HepG2 (cell line): ENCODE measurements at regions not wholly inside any gene's neighbourhood (a gene's known extent, or its start where the extent isn't known, plus 50 kb on each side); places are given as distances from the start of the nearest gene placed in this dataset.

Experiments
- ATAC-seq: fragments of 200-7000 bp; cut with Tn5 transposase; 3 replicates; pipeline ENCODE4 v1.9.1; 2020; ENCODE audit warnings: mild to moderate bottlenecking, moderate library complexity
- BruUV-seq: library from RNA; stranded (reverse); fragments of 400-500 nt; replicated peaks from 2 replicates; lab custom pipeline; 2021; lab: Mats Ljungman, UMichigan
- CTCF ChIA-PET: fragments of 300-600 bp; formaldehyde crosslinking; extraction: SDS; loops from one replicate; lab custom pipeline; 2021; ENCODE audit warnings: low total read pairs, inconsistent platforms, low intra/inter-chr PET ratio; lab: Yijun Ruan, JAX
- POLR2A ChIA-PET: fragments of 350-600 bp; sonication (Branson Sonifier 250); formaldehyde crosslinking; loops from one replicate; lab custom pipeline; 2020; ENCODE audit warnings: antibody characterized with exemption, inconsistent platforms; lab: Yijun Ruan, JAX
- DNase-seq: peaks from one replicate; pipeline ENCODE4 v3.0.0-alpha.2; 2015; ENCODE audit warnings: low spot score
- FAIRE-seq: peaks from 3 replicates; lab custom pipeline; 2011; peaks lifted over from hg19 to GRCh38; lab: Jason Lieb, UNC
- H2AFZ ChIP-seq: one replicate; pipeline ENCODE4 v1.6.1; 2011; ENCODE audit warnings: low read length, inconsistent platforms
- H3K27ac ChIP-seq: fragments of 300-600 bp; 3 replicates; pipeline ENCODE4 v1.8.0; 2011; ENCODE audit warnings: mixed run types, mild to moderate bottlenecking, mixed read lengths, low read length, inconsistent platforms; ENCODE audit not compliant: insufficient read depth; ENCODE audit errors: extremely low read length
- H3K27me3 ChIP-seq, 2 experiments: fragments of 200-600 bp in 1 of 2; 2 replicates in 1 of 2; 3 replicates in 1 of 2; pipeline versions ENCODE4 v1.6.0 to v1.8.0; 2011; ENCODE audit warnings: low read length in 2 of 2, mild to moderate bottlenecking in 2 of 2, moderate library complexity in 2 of 2, inconsistent platforms in 1 of 2; ENCODE audit not compliant: insufficient read depth in 2 of 2, control insufficient read depth in 1 of 2
- H3K36me3 ChIP-seq, 2 experiments: fragments of 200-600 bp in 1 of 2; replicated peaks in 1 of 2; 2 replicates in 1 of 2; 3 replicates in 1 of 2; pipeline versions ENCODE4 v1.5.1 to v1.8.0; 2011; ENCODE audit warnings: low read length in 2 of 2, inconsistent platforms in 1 of 2; ENCODE audit not compliant: insufficient read depth in 2 of 2, control insufficient read depth in 1 of 2
- H3K4me1 ChIP-seq: 2 replicates; pipeline ENCODE4 v1.5.1; 2012; ENCODE audit warnings: low read length, inconsistent platforms; ENCODE audit not compliant: insufficient read depth
- H3K4me2 ChIP-seq: 2 replicates; pipeline ENCODE4 v1.6.0; 2011; ENCODE audit warnings: low read depth, low read length, inconsistent platforms
- H3K4me3 ChIP-seq, 3 experiments: fragments of 200-600 bp in 1 of 3; sonication (generic), shearing (Covaris generic) in 1 of 3; replicated peaks in 1 of 3; 2 replicates each; pipeline ENCODE4 v1.5.1; 2011 to 2016; ENCODE audit warnings: low read length in 3 of 3, inconsistent platforms in 2 of 3, low read depth in 2 of 3, mild to moderate bottlenecking in 2 of 3, control low read depth in 1 of 3, mixed read lengths in 1 of 3; ENCODE audit not compliant: insufficient read depth in 1 of 3
- H3K79me2 ChIP-seq: one replicate; pipeline ENCODE4 v1.6.1; 2011; ENCODE audit warnings: low read length, inconsistent platforms; ENCODE audit not compliant: insufficient read depth
- H3K9ac ChIP-seq: 2 replicates; pipeline ENCODE4 v1.6.0; 2011; ENCODE audit warnings: mild to moderate bottlenecking, low read depth, low read length, inconsistent platforms; ENCODE audit not compliant: insufficient read depth
- H3K9me3 ChIP-seq: 2 replicates; pipeline ENCODE4 v1.5.1; 2012; ENCODE audit warnings: mild to moderate bottlenecking, low read length
- H4K20me1 ChIP-seq: 2 replicates; pipeline ENCODE4 v1.6.0; 2011; ENCODE audit warnings: inconsistent platforms, mild to moderate bottlenecking, low read length, moderate library complexity; ENCODE audit not compliant: insufficient read depth
- AHDC1 ChIP-seq: sonication (generic); formaldehyde crosslinking; IDR thresholded peaks from 2 replicates; pipeline ENCODE4 v1.5.1; 2020; ENCODE audit warnings: mild to moderate bottlenecking, missing genetic modification reagents, borderline replicate concordance
- BCL6 ChIP-seq: IDR thresholded peaks from 2 replicates; pipeline ENCODE4 v1.6.1; 2016; ENCODE audit warnings: missing genetic modification reagents, missing compliant biosample characterization
- BRD4 ChIP-seq: sonication (generic); formaldehyde crosslinking; IDR thresholded peaks from 2 replicates; pipeline ENCODE4 v1.4.0; 2020; ENCODE audit warnings: missing genetic modification reagents
- HIVEP1 ChIP-seq: sonication (generic); formaldehyde crosslinking; IDR thresholded peaks from 2 replicates; pipeline ENCODE4 v1.4.0; 2020; ENCODE audit warnings: mild to moderate bottlenecking, missing genetic modification reagents
- HNF4A ChIP-seq: sonication (generic); formaldehyde crosslinking; IDR thresholded peaks from 2 replicates; pipeline ENCODE4 v1.4.0; 2020; ENCODE audit warnings: missing genetic modification reagents
- HNRNPUL1 ChIP-seq: fragments of 200-400 bp; formaldehyde crosslinking; IDR thresholded peaks from 2 replicates; pipeline ENCODE4 v1.6.1; 2017; ENCODE audit warnings: low read depth, mild to moderate bottlenecking, low read length, moderate library complexity
- JDP2 ChIP-seq: sonication (generic); formaldehyde crosslinking; IDR thresholded peaks from 2 replicates; pipeline ENCODE4 v1.8.1; 2022; ENCODE audit warnings: missing genetic modification reagents, borderline replicate concordance
- RBM39 ChIP-seq: fragments of 200-400 bp; formaldehyde crosslinking; IDR thresholded peaks from one replicate; pipeline ENCODE4 v1.6.1; 2018; ENCODE audit warnings: antibody characterized with exemption, mild to moderate bottlenecking, low read depth, low read length; ENCODE audit not compliant: poor library complexity, severe bottlenecking
- SP2 ChIP-seq: sonication (generic); formaldehyde crosslinking; IDR thresholded peaks from 2 replicates; pipeline ENCODE4 v1.5.1; 2020; ENCODE audit warnings: mild to moderate bottlenecking, missing genetic modification reagents
- USF2 ChIP-seq, 2 experiments: sonication (generic) in 1 of 2; formaldehyde crosslinking in 1 of 2; IDR thresholded peaks; 2 replicates each; pipeline versions ENCODE4 v1.5.1 to v1.6.1; 2011 to 2020; ENCODE audit warnings: borderline replicate concordance in 1 of 2, low read depth in 1 of 2, low read length in 1 of 2, mild to moderate bottlenecking in 1 of 2, missing genetic modification reagents in 1 of 2, moderate library complexity in 1 of 2
- ZGPAT ChIP-seq: IDR thresholded peaks from 2 replicates; pipeline ENCODE4 v1.6.1; 2016; ENCODE audit warnings: mild to moderate bottlenecking
- WGBS: methylation state at CpG from one replicate; pipeline ENCODE4 v1.1.6; 2017; ENCODE audit warnings: low lambda C conversion rate; 5-methylcytosine and 5-hydroxymethylcytosine counted together
- in situ Hi-C: cut with HindIII; loops from 2 replicates; pipeline ENCODE4 v1.10.0; 2017; ENCODE audit warnings: low pct_unique_long_range_greater_than_20kb; ENCODE audit not compliant: extremely low pct_ligation_motif_present
- intact Hi-C: fragments of 100-400 bp; cut with micrococcal nuclease; formaldehyde crosslinking; loops from one replicate; pipeline ENCODE4 v1.10.0; 2022; ENCODE audit not compliant: unreplicated experiment

GRCh38 chr6:112865131-112865530 lies 518.0 kb downstream of the RFPL4B start:
- ChIA-PET CTCF (no interaction called here), POLR2A (no interaction called here)
- Histone ChIP-seq H3K27ac (no peak overlapping the region), H3K79me2 (no peaks in the 10 kb centered on the region), H4K20me1 (no peaks in the 10 kb centered on the region), H3K27me3 (no peaks in the 10 kb centered on the region), H3K4me2 (no peak overlapping the region), H3K4me3 (no peak overlapping the region), H3K36me3 (no peaks in the 10 kb centered on the region), H2AFZ (no peak overlapping the region), H3K9me3 (no peaks in the 10 kb centered on the region), H3K4me1 (no peaks in the 10 kb centered on the region), H3K9ac (no peak overlapping the region)
- whole genome bisulfite sequencing, result 0% methylated on average over 2 of the region's 2 CpGs
- intact Hi-C loops (no loop called here), in situ Hi-C loops (no loop called here)
- TF ChIP-seq BRD4 (CRISPR knock-in tag) (no peak), HNF4A (CRISPR knock-in tag) (no peak), SP2 (CRISPR knock-in tag) (no peak), HIVEP1 (CRISPR knock-in tag) (no peak), USF2 (IDR thresholded peaks at IDR 0.05; ENCODE audit: low read depth, low read length) (no peak), USF2 (CRISPR knock-in tag; IDR thresholded peaks at IDR 0.05; ENCODE audit: borderline replicate concordance) (no peak), RBM39 (no peak), HNRNPUL1 (no peak), BCL6 (CRISPR knock-in tag) (no peak), AHDC1 (no peak), ZGPAT (CRISPR knock-in tag) (no peak), JDP2 (CRISPR knock-in tag) (no peak)
- DNase-seq (no peak), FAIRE-seq (no peak), ATAC-seq (no peak)
- no TSS peak for BruUV-seq
